ENCODE measurements at regions not wholly inside any gene's neighbourhood (a gene's known extent, or its start where the extent isn't known, plus 50 kb on each side); places are given as distances from the start of the nearest gene placed in this dataset.
A peak's percentile ranks its signal among the peaks of the same experiment; 100 is the strongest.

- H4K20me1 ChIP-seq (ENCODE audit: insufficient read depth, low read length): no peaks in the 10 kb centered on the region
- peaks cover 37% of the 10 kb centered on the region for H3K4me1 ChIP-seq (ENCODE audit: insufficient read depth, low read length)
- no peak overlapping the region for H2AFZ ChIP-seq (ENCODE audit: low read length)
- FAIRE-seq (peak; percentile 54), ATAC-seq (peak; percentile 50; the same call in 2 of the 3 replicates), DNase-seq (ENCODE audit: low spot score) (peak; percentile 44)
- ChIA-PET CTCF (ENCODE audit: low intra/inter-chr PET ratio, low total read pairs) (no interaction called here), POLR2A (interaction anchor here (1.5 kb wide), 1 partner anchor 21 kb away, joined by 10 read pairs; no protein-coding TSS in a partner anchor)
- no peak overlapping the region for H3K27ac ChIP-seq (ENCODE audit: extremely low read length, insufficient read depth, low read length)
- 0 out of 2 replicates have a peak overlapping the region, but pooled peaks have one; percentile 25 for H3K9ac ChIP-seq (ENCODE audit: insufficient read depth, low read depth, low read length)
- peak overlapping the region; percentile 14; the same call in 1 of the 2 replicates for H3K4me2 ChIP-seq (ENCODE audit: low read depth, low read length)
- in situ Hi-C loops (cut with HindIII; ENCODE audit: extremely low pct_ligation_motif_present, low pct_unique_long_range_greater_than_20kb) (no loop called here), intact Hi-C loops (cut with micrococcal nuclease; ENCODE audit: unreplicated experiment) (no loop called here)
- no peaks in the 10 kb centered on the region for H3K36me3 ChIP-seq (replicated peaks in 1 of 2; ENCODE audit: control insufficient read depth in 1 of 2, insufficient read depth in 2 of 2, low read length in 2 of 2)
- no peaks in the 10 kb centered on the region for H3K27me3 ChIP-seq (ENCODE audit: control insufficient read depth in 1 of 2, insufficient read depth in 2 of 2, low read length in 2 of 2)
- no peaks in the 10 kb centered on the region for H3K79me2 ChIP-seq (ENCODE audit: insufficient read depth, low read length)
- H3K4me3 ChIP-seq (replicated peaks in 1 of 3; ENCODE audit: insufficient read depth in 1 of 3, low read depth in 2 of 3, low read length in 3 of 3): no peak overlapping the region
- BruUV-seq (replicated peaks): no TSS peak
- 4% methylated on average over 3 of the region's 3 CpGs for WGBS (ENCODE audit: low lambda C conversion rate)
- H3K9me3 ChIP-seq (ENCODE audit: low read length): peaks cover 22% of the 10 kb centered on the region
- TF ChIP-seq ZNF619 (CRISPR knock-in tag; IDR thresholded peaks at IDR 0.05) (no peak), GATAD2A (CRISPR knock-in tag; IDR thresholded peaks at IDR 0.05) (peak; percentile 71), MLX (CRISPR knock-in tag; IDR thresholded peaks at IDR 0.05) (no peak), ZNF3 (CRISPR knock-in tag; IDR thresholded peaks at IDR 0.05) (no peak), ERF (CRISPR knock-in tag; IDR thresholded peaks at IDR 0.05) (no peak), HNF4A (CRISPR knock-in tag; IDR thresholded peaks at IDR 0.05) (peak; percentile 51), TAF15 (IDR thresholded peaks at IDR 0.05; ENCODE audit: low read depth, low read length, poor library complexity, severe bottlenecking) (no peak), ATF7-NPFF (CRISPR knock-in tag; IDR thresholded peaks at IDR 0.05; ENCODE audit: low read depth) (no peak), BCL6 (CRISPR knock-in tag; IDR thresholded peaks at IDR 0.05) (peak; percentile 64), ZNF652 (CRISPR knock-in tag; IDR thresholded peaks at IDR 0.05; ENCODE audit: borderline replicate concordance, low read depth) (no peak), TFE3 (CRISPR knock-in tag; IDR thresholded peaks at IDR 0.05) (no peak), ZNF251 (CRISPR knock-in tag; IDR thresholded peaks at IDR 0.05) (no peak), SAP130 (CRISPR knock-in tag; IDR thresholded peaks at IDR 0.05; ENCODE audit: low read depth) (no peak), AHDC1 (CRISPR knock-in tag; IDR thresholded peaks at IDR 0.05; ENCODE audit: borderline replicate concordance) (no peak), ZBTB7A (CRISPR knock-in tag; IDR thresholded peaks at IDR 0.05) (no peak), ZFP36 (IDR thresholded peaks at IDR 0.05; ENCODE audit: borderline replicate concordance, low read depth, low read length, partially characterized antibody) (no peak), EP300 (IDR thresholded peaks at IDR 0.05; ENCODE audit: low read depth in 2 of 2, low read length in 2 of 2) (peak in 1 of 2 experiments; percentile 43; a peak in 1 of 4 replicates), EP300 (CRISPR knock-in tag; IDR thresholded peaks at IDR 0.05; ENCODE audit: borderline replicate concordance) (no peak), RXRB (CRISPR knock-in tag; IDR thresholded peaks at IDR 0.05; ENCODE audit: borderline replicate concordance) (peak; percentile 68; the same call in 1 of the 2 replicates), RBM22 (optimal IDR thresholded peaks at IDR 0.05; ENCODE audit: low read length) (no peak), ARHGAP35 (CRISPR knock-in tag; IDR thresholded peaks at IDR 0.05; ENCODE audit: borderline replicate concordance) (no peak)
Observed at GRCh38 chr5:82408033-82408432, 129.9 kb upstream of the RPS23 start.

All from HepG2 (cell line).